AG04449 (cell line): ENCODE measurements at regions not wholly inside any gene's neighbourhood (a gene's known extent, or its start where the extent isn't known, plus 50 kb on each side); places are given as distances from the start of the nearest gene placed in this dataset.

Experiments
- CTCF ChIA-PET: fragments of 350-600 bp; formaldehyde crosslinking; extraction: SDS; loops from one replicate; lab custom pipeline; 2021; ENCODE audit warnings: antibody characterized with exemption; lab: Yijun Ruan, JAX
- POLR2A ChIA-PET: fragments of 400-600, 350-600 bp; formaldehyde crosslinking; extraction: SDS; loops from one replicate; lab custom pipeline; 2020; ENCODE audit warnings: antibody characterized with exemption, inconsistent platforms; lab: Yijun Ruan, JAX
- DNase-seq: peaks from one replicate; pipeline ENCODE4 v3.0.0-alpha.2; 2010; ENCODE audit warnings: low read depth, low spot score
- H3K4me3 ChIP-seq: 2 replicates; pipeline ENCODE4 v1.5.1; 2011; ENCODE audit warnings: low read depth, mild to moderate bottlenecking, control low read depth, low read length
- CTCF ChIP-seq: IDR thresholded peaks from one replicate; pipeline ENCODE4 v1.5.1; 2011; ENCODE audit warnings: mild to moderate bottlenecking, moderate library complexity, low read length, control low read depth, inconsistent platforms; ENCODE audit not compliant: insufficient read depth; ENCODE audit errors: missing control alignments

GRCh38 chr3:152105446-152105845 lies 163.3 kb upstream of the MBNL1 start:
- TF ChIP-seq CTCF = no peak
- ChIA-PET CTCF (no interaction called here), POLR2A (no interaction called here)
- DNase-seq = no peak
- H3K4me3 ChIP-seq = no peak overlapping the region

GRCh38 chr3:152109038-152109437 lies 159.7 kb upstream of the MBNL1 start:
- POLR2A ChIA-PET = no interaction called here
- no peak for TF ChIP-seq CTCF
- no peak for DNase-seq
- CTCF ChIA-PET = interaction anchor here (1.2 kb wide), 1 partner anchor 18 kb away, joined by 3 read pairs; no protein-coding TSS in a partner anchor
- H3K4me3 ChIP-seq = no peak overlapping the region

GRCh38 chr3:152113413-152113812 lies 155.3 kb upstream of the MBNL1 start:
- TF ChIP-seq CTCF = no peak
- POLR2A ChIA-PET = no interaction called here
- DNase-seq = no peak
- no peak overlapping the region for H3K4me3 ChIP-seq
- CTCF ChIA-PET = no interaction called here

- CTCF ChIA-PET = interaction anchor here (1.2 kb wide), 1 partner anchor 38 kb away, joined by 3 read pairs; no protein-coding TSS in a partner anchor
- DNase-seq = no peak
- TF ChIP-seq CTCF = no peak
- H3K4me3 ChIP-seq = no peak overlapping the region
- POLR2A ChIA-PET = no interaction called here
Observed at GRCh38 chr3:152113992-152114651, 154.6 kb upstream of the MBNL1 start.

GRCh38 chr3:152120601-152121269 lies 148.0 kb upstream of the MBNL1 start:
- CTCF ChIA-PET = interaction anchor here (0.8 to 1.6 kb wide), 3 partner anchors 43 to 49 kb away, joined by 3 read pairs; no protein-coding TSS in a partner anchor
- POLR2A ChIA-PET = interaction anchor here (0.6 to 1.9 kb wide), 4 partner anchors 55 to 160 kb away, joined by 3 to 18 read pairs (median 5); partner anchors contain the start of gene MBNL1
- TF ChIP-seq CTCF = no peak
- no peak for DNase-seq
- H3K4me3 ChIP-seq = no peak overlapping the region

GRCh38 chr3:152121270-152121636 lies 147.5 kb upstream of the MBNL1 start:
- H3K4me3 ChIP-seq = no peak overlapping the region
- peak; percentile 86 for DNase-seq
- ChIA-PET CTCF (interaction anchor here (0.8 to 1.6 kb wide), 3 partner anchors 44 to 49 kb away, joined by 3 read pairs; no protein-coding TSS in a partner anchor), POLR2A (interaction anchor here (0.6 to 1.9 kb wide), 4 partner anchors 54 to 160 kb away, joined by 3 to 18 read pairs (median 5); partner anchors contain the start of gene MBNL1)
- TF ChIP-seq CTCF = no peak
